Neural cell (in vitro differentiated cells): ENCODE measurements at regions not wholly inside any gene's neighbourhood (a gene's known extent, or its start where the extent isn't known, plus 50 kb on each side); places are given as distances from the start of the nearest gene placed in this dataset.

Source experiments
- H2AFZ ChIP-seq: fragments of 200-600, 300-800 bp; sonication (generic), shearing (Covaris generic); 2 replicates; pipeline ENCODE4 v1.6.0; 2014; ENCODE audit warnings: low read depth, mild to moderate bottlenecking, antibody characterized with exemption, low read length, moderate library complexity
- H3F3A ChIP-seq: fragments of 200-600 bp; shearing (Covaris generic); 2 replicates; pipeline ENCODE4 v1.6.1; 2016; ENCODE audit warnings: mild to moderate bottlenecking, moderate library complexity, mixed read lengths, antibody characterized with exemption, low read length; ENCODE audit not compliant: insufficient read depth, poor library complexity, severe bottlenecking
- H3K27ac ChIP-seq: fragments of 200-600, 300-800 bp; sonication (generic), shearing (Covaris generic); 2 replicates; pipeline ENCODE4 v1.5.1; 2014; ENCODE audit warnings: mild to moderate bottlenecking, low read length, moderate library complexity
- H3K27me3 ChIP-seq: fragments of 300-800, 200-600 bp; sonication (generic), shearing (Covaris generic); 2 replicates; pipeline ENCODE4 v1.6.0; 2014; ENCODE audit warnings: mild to moderate bottlenecking, low read depth, low read length, moderate library complexity; ENCODE audit not compliant: insufficient read depth
- H3K36me3 ChIP-seq: fragments of 300-800, 200-600 bp; sonication (generic), shearing (Covaris generic); 2 replicates; pipeline ENCODE4 v1.5.1; 2014; ENCODE audit warnings: mild to moderate bottlenecking, antibody characterized with exemption, low read length, moderate library complexity; ENCODE audit not compliant: insufficient read depth
- H3K4me2 ChIP-seq: fragments of 300-800, 200-600 bp; sonication (generic), shearing (Covaris generic); 2 replicates; pipeline ENCODE4 v1.6.0; 2014; ENCODE audit warnings: mild to moderate bottlenecking, low read length
- H3K4me3 ChIP-seq: fragments of 300-800, 200-600 bp; sonication (generic), shearing (Covaris generic); 2 replicates; pipeline ENCODE4 v1.5.1; 2014; ENCODE audit warnings: mild to moderate bottlenecking, low read length, moderate library complexity
- H3K79me2 ChIP-seq: fragments of 200-600 bp; shearing (Covaris generic); replicated peaks from 2 replicates; pipeline ENCODE4 v1.6.0; 2014; ENCODE audit warnings: mild to moderate bottlenecking, low read length, moderate library complexity; ENCODE audit not compliant: insufficient read depth
- H3K9ac ChIP-seq: fragments of 300-800, 200-600 bp; sonication (generic), shearing (Covaris generic); 2 replicates; pipeline ENCODE4 v1.6.1; 2016; ENCODE audit warnings: mild to moderate bottlenecking, low read length, mixed read lengths
- H3K9me2 ChIP-seq: fragments of 200-600 bp; shearing (Covaris generic); 2 replicates; pipeline ENCODE4 v1.6.1; 2016; ENCODE audit warnings: mild to moderate bottlenecking, low read length, mixed read lengths; ENCODE audit not compliant: insufficient read depth
- H3K9me3 ChIP-seq: fragments of 200-600, 300-800 bp; sonication (generic), shearing (Covaris generic); 2 replicates; pipeline ENCODE4 v1.6.1; 2016; ENCODE audit warnings: mild to moderate bottlenecking, mixed run types, low read length, moderate library complexity, mixed read lengths
- H4K20me1 ChIP-seq: fragments of 200-600 bp; shearing (Covaris generic); 2 replicates; pipeline ENCODE4 v1.6.1; 2016; ENCODE audit warnings: mild to moderate bottlenecking, mixed run types; ENCODE audit not compliant: insufficient read depth
- EP300 ChIP-seq: fragments of 450-650 bp; conservative IDR thresholded peaks from 2 replicates; pipeline ENCODE4 v1.6.1; 2014; ENCODE audit warnings: antibody characterized with exemption, mild to moderate bottlenecking, moderate library complexity; ENCODE audit not compliant: poor library complexity, severe bottlenecking
- EZH2 ChIP-seq: fragments of 200-600, 300-800 bp; shearing (Covaris generic), sonication (generic); IDR thresholded peaks from 2 replicates; pipeline ENCODE4 v1.6.1; 2014; ENCODE audit warnings: antibody characterized with exemption, low read length, borderline replicate concordance, mild to moderate bottlenecking; ENCODE audit not compliant: insufficient read depth, poor library complexity, severe bottlenecking
- MXI1 ChIP-seq: fragments of 450-650 bp; conservative IDR thresholded peaks from 2 replicates; pipeline ENCODE4 v1.6.1; 2014; ENCODE audit warnings: antibody characterized with exemption, mild to moderate bottlenecking; ENCODE audit not compliant: poor library complexity, severe bottlenecking
- POLR2AphosphoS5 ChIP-seq: IDR thresholded peaks from 2 replicates; pipeline ENCODE4 v1.6.1; 2012
- RAD21 ChIP-seq: fragments of 450-650 bp; conservative IDR thresholded peaks from 2 replicates; pipeline ENCODE4 v1.6.1; 2014; ENCODE audit warnings: antibody characterized with exemption, mild to moderate bottlenecking, moderate library complexity
- SMC3 ChIP-seq: fragments of 450-650 bp; conservative IDR thresholded peaks from 2 replicates; pipeline ENCODE4 v1.6.1; 2014; ENCODE audit warnings: antibody characterized with exemption, mild to moderate bottlenecking, moderate library complexity; ENCODE audit not compliant: poor library complexity
- TAF1 ChIP-seq: IDR thresholded peaks from 2 replicates; pipeline ENCODE4 v1.6.1; 2012; ENCODE audit warnings: low read depth
- TF ChIP-seq, protein P1 (sequence below): IDR thresholded peaks from 2 replicates; pipeline ENCODE4 v1.6.1; 2012; ENCODE audit warnings: borderline replicate concordance
- TF ChIP-seq, protein P2 (sequence below): fragments of 450-650 bp; IDR thresholded peaks from 2 replicates; pipeline ENCODE4 v1.5.1; 2014; ENCODE audit warnings: antibody characterized with exemption, mild to moderate bottlenecking, moderate library complexity; ENCODE audit not compliant: poor library complexity, severe bottlenecking

DNA sequence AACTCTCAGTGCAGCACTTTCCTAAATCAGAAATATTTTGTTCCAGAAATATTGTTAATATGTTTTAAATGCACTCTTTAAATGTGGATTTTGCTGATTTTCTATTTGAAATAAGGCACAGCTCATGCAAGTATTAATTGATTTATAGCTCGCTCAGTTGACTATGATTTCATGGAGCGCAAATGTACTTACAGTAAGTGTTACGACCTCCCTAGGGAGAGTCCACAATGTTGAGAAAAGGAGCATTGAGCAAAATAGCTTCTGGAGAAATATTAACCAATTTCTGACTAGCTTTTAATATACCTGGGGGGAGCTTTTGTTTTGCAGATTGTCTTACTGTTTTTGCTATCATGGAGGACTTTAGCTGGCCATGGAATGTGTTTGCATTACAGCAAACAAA lies 1687.5 kb downstream of the STIM2 start:
- no peaks in the 10 kb centered on the region for H3K9me2 ChIP-seq
- no peaks in the 10 kb centered on the region for H3K9me3 ChIP-seq
- H3K9ac ChIP-seq = no peak overlapping the region
- TF ChIP-seq MXI1 = no peak
- no peak for TF ChIP-seq EP300
- TF ChIP-seq RAD21 = no peak
- no peak for TF ChIP-seq TAF1
- TF ChIP-seq SMC3 = no peak
- no peak for TF ChIP-seq EZH2
- TF ChIP-seq, protein P1, sequence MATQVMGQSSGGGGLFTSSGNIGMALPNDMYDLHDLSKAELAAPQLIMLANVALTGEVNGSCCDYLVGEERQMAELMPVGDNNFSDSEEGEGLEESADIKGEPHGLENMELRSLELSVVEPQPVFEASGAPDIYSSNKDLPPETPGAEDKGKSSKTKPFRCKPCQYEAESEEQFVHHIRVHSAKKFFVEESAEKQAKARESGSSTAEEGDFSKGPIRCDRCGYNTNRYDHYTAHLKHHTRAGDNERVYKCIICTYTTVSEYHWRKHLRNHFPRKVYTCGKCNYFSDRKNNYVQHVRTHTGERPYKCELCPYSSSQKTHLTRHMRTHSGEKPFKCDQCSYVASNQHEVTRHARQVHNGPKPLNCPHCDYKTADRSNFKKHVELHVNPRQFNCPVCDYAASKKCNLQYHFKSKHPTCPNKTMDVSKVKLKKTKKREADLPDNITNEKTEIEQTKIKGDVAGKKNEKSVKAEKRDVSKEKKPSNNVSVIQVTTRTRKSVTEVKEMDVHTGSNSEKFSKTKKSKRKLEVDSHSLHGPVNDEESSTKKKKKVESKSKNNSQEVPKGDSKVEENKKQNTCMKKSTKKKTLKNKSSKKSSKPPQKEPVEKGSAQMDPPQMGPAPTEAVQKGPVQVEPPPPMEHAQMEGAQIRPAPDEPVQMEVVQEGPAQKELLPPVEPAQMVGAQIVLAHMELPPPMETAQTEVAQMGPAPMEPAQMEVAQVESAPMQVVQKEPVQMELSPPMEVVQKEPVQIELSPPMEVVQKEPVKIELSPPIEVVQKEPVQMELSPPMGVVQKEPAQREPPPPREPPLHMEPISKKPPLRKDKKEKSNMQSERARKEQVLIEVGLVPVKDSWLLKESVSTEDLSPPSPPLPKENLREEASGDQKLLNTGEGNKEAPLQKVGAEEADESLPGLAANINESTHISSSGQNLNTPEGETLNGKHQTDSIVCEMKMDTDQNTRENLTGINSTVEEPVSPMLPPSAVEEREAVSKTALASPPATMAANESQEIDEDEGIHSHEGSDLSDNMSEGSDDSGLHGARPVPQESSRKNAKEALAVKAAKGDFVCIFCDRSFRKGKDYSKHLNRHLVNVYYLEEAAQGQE = no peak
- TF ChIP-seq POLR2AphosphoS5 = no peak
- TF ChIP-seq, protein P2, sequence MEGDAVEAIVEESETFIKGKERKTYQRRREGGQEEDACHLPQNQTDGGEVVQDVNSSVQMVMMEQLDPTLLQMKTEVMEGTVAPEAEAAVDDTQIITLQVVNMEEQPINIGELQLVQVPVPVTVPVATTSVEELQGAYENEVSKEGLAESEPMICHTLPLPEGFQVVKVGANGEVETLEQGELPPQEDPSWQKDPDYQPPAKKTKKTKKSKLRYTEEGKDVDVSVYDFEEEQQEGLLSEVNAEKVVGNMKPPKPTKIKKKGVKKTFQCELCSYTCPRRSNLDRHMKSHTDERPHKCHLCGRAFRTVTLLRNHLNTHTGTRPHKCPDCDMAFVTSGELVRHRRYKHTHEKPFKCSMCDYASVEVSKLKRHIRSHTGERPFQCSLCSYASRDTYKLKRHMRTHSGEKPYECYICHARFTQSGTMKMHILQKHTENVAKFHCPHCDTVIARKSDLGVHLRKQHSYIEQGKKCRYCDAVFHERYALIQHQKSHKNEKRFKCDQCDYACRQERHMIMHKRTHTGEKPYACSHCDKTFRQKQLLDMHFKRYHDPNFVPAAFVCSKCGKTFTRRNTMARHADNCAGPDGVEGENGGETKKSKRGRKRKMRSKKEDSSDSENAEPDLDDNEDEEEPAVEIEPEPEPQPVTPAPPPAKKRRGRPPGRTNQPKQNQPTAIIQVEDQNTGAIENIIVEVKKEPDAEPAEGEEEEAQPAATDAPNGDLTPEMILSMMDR = no peak
- H3F3A ChIP-seq = peaks cover 2% of the 10 kb centered on the region
- H2AFZ ChIP-seq = no peak overlapping the region
- no peak overlapping the region for H3K4me3 ChIP-seq
- H4K20me1 ChIP-seq = no peaks in the 10 kb centered on the region
- H3K79me2 ChIP-seq = no peaks in the 10 kb centered on the region
- H3K36me3 ChIP-seq = no peaks in the 10 kb centered on the region
- no peak overlapping the region for H3K4me2 ChIP-seq
- no peaks in the 10 kb centered on the region for H3K27me3 ChIP-seq
- no peak overlapping the region for H3K27ac ChIP-seq

DNA sequence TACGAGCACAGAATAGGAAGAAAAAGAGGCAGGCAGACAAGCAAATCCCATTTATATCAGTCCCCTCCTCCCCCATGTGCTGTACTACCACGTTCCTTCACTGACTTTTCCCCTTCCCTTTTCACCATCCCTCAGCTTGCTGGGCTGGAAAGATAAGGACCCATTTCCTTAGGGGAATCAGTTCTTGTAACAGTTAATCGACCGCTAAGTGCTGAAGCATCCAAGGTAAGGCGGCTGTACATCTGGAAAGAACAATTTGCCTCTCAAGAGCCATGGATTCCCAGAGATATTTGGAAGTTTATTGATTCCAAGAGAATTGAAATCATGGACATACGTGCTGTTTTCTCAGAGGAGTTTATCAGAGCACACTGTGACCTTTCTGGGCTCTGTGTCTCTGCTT lies 1688.0 kb downstream of the STIM2 start:
- Histone ChIP-seq H3K79me2 (no peaks in the 10 kb centered on the region), H3K9me3 (no peaks in the 10 kb centered on the region), H3K4me3 (no peak overlapping the region), H3K4me2 (no peak overlapping the region), H3K9ac (no peak overlapping the region), H3K27me3 (no peaks in the 10 kb centered on the region), H3K36me3 (no peaks in the 10 kb centered on the region), H2AFZ (no peak overlapping the region), H3K9me2 (no peaks in the 10 kb centered on the region), H3K27ac (no peak overlapping the region), H3F3A (peaks cover 2% of the 10 kb centered on the region), H4K20me1 (no peaks in the 10 kb centered on the region)
- TF ChIP-seq, protein P1 = peak; percentile 15
- TF ChIP-seq, protein P2 = no peak
